ENCODE measurements at regions not wholly inside any gene's neighbourhood (a gene's known extent, or its start where the extent isn't known, plus 50 kb on each side); places are given as distances from the start of the nearest gene placed in this dataset.

- TF ChIP-seq POLR2A (IDR thresholded peaks at IDR 0.05; ENCODE audit: low read length) (no peak), GATA1 (IDR thresholded peaks at IDR 0.05; ENCODE audit: low read depth, low read length) (no peak)
- DNase-seq = no peak
Measured at GRCh38 chr14:104520620-104521410, 58.7 kb upstream of the C14orf180 start.

- DNase-seq = no peak
Measured at GRCh38 chr14:104521816-104522745, 57.5 kb upstream of the C14orf180 start.

GRCh38 chr14:104522926-104523545 lies 56.5 kb upstream of the C14orf180 start:
- DNase-seq = no peak
- TF ChIP-seq GATA1 (IDR thresholded peaks at IDR 0.05; ENCODE audit: low read depth, low read length) (no peak), POLR2A (IDR thresholded peaks at IDR 0.05; ENCODE audit: low read length) (no peak)

More at GRCh38 chr14:104521816-104522745, 57.5 kb upstream of the C14orf180 start:
- no peak for TF ChIP-seq GATA1 (IDR thresholded peaks at IDR 0.05; ENCODE audit: low read depth, low read length)
- no peak for TF ChIP-seq POLR2A (IDR thresholded peaks at IDR 0.05; ENCODE audit: low read length)

GRCh38 chr14:104523546-104523935 lies 56.0 kb upstream of the C14orf180 start:
- no peak for DNase-seq
- TF ChIP-seq GATA1 (IDR thresholded peaks at IDR 0.05; ENCODE audit: low read depth, low read length) = no peak
- TF ChIP-seq POLR2A (IDR thresholded peaks at IDR 0.05; ENCODE audit: low read length) = no peak

GRCh38 chr14:104524726-104525125 lies 54.8 kb upstream of the C14orf180 start:
- DNase-seq = no peak
- TF ChIP-seq GATA1 (IDR thresholded peaks at IDR 0.05; ENCODE audit: low read depth, low read length) (no peak), POLR2A (IDR thresholded peaks at IDR 0.05; ENCODE audit: low read length) (no peak)

- no peak for DNase-seq
- TF ChIP-seq GATA1 (IDR thresholded peaks at IDR 0.05; ENCODE audit: low read depth, low read length) = no peak
- no peak for TF ChIP-seq POLR2A (IDR thresholded peaks at IDR 0.05; ENCODE audit: low read length)
Measured at GRCh38 chr14:104526723-104527645, 52.6 kb upstream of the C14orf180 start.

GRCh38 chr14:104527857-104528459 lies 51.6 kb upstream of the C14orf180 start:
- TF ChIP-seq GATA1 (IDR thresholded peaks at IDR 0.05; ENCODE audit: low read depth, low read length) = no peak
- no peak for TF ChIP-seq POLR2A (IDR thresholded peaks at IDR 0.05; ENCODE audit: low read length)
- no peak for DNase-seq

- DNase-seq = no peak
- TF ChIP-seq GATA1 (IDR thresholded peaks at IDR 0.05; ENCODE audit: low read depth, low read length) = no peak
- no peak for TF ChIP-seq POLR2A (IDR thresholded peaks at IDR 0.05; ENCODE audit: low read length)
Measured at GRCh38 chr14:104528496-104528895, 51.1 kb upstream of the C14orf180 start.

Measured in erythroblast (primary cell).